GM12878 (cell line): ENCODE measurements at regions not wholly inside any gene's neighbourhood (a gene's known extent, or its start where the extent isn't known, plus 50 kb on each side); places are given as distances from the start of the nearest gene placed in this dataset.

ENCODE experiments used
- ATAC-seq: fragments of 200-7000 bp; cut with Tn5 transposase; 3 replicates; pipeline ENCODE4 v1.9.1; 2020; ENCODE audit warnings: mild to moderate bottlenecking, moderate library complexity
- BruUV-seq: library from RNA; stranded (reverse); fragments of 400-500 nt; replicated peaks from 2 replicates; lab custom pipeline; 2021; lab: Mats Ljungman, UMichigan
- CTCF ChIA-PET: fragments of 300-600 bp; sonication (Branson Sonifier 250); formaldehyde crosslinking; extraction: SDS; loops from one replicate; lab custom pipeline; 2021; ENCODE audit warnings: inconsistent platforms; lab: Yijun Ruan, JAX
- POLR2A ChIA-PET: fragments of 350-600 bp; formaldehyde crosslinking; extraction: SDS; loops from one replicate; lab custom pipeline; 2021; ENCODE audit warnings: inconsistent platforms; lab: Charles Lee
- RAD21 ChIA-PET: fragments of 300-600 bp; sonication (Branson Sonifier 250); formaldehyde crosslinking; loops from one replicate; lab custom pipeline; 2023; ENCODE audit warnings: antibody characterized with exemption; ENCODE audit not compliant: unreplicated experiment; lab: Charles Lee
- SMC1A ChIA-PET: fragments of 300-600 bp; sonication (Branson Sonifier 250); formaldehyde crosslinking; loops from one replicate; lab custom pipeline; 2023; ENCODE audit not compliant: unreplicated experiment, uncharacterized antibody; lab: Charles Lee
- DNase-seq: peaks from one replicate; pipeline ENCODE4 v3.0.0-alpha.2; 2011; ENCODE audit warnings: low read depth, low spot score
- FAIRE-seq: peaks from 3 replicates; lab custom pipeline; 2011; peaks lifted over from hg19 to GRCh38; lab: Jason Lieb, UNC
- H2AFZ ChIP-seq: 2 replicates; pipeline ENCODE4 v1.6.0; 2011; ENCODE audit warnings: low read depth, low read length, control low read depth; ENCODE audit not compliant: control insufficient read depth
- H3K27ac ChIP-seq: 2 replicates; pipeline ENCODE4 v1.5.1; 2011; ENCODE audit warnings: control low read depth; ENCODE audit not compliant: control insufficient read depth, insufficient read depth
- H3K27me3 ChIP-seq, 2 experiments: replicated peaks in 1 of 2; 2 replicates each; pipeline versions ENCODE4 v1.6.0 to v1.6.1; 2011; ENCODE audit warnings: low read length in 1 of 2; ENCODE audit not compliant: control insufficient read depth in 2 of 2, insufficient read depth in 2 of 2
- H3K36me3 ChIP-seq, 2 experiments: 2 replicates each; pipeline ENCODE4 v1.5.1; 2011; ENCODE audit warnings: low read length in 1 of 2; ENCODE audit not compliant: control insufficient read depth in 2 of 2, insufficient read depth in 2 of 2
- H3K4me1 ChIP-seq: 2 replicates; pipeline ENCODE4 v1.6.1; 2011; ENCODE audit warnings: mild to moderate bottlenecking, low read length, moderate library complexity, mixed read lengths; ENCODE audit not compliant: control insufficient read depth, insufficient read depth
- H3K4me2 ChIP-seq: 2 replicates; pipeline ENCODE4 v1.6.0; 2011; ENCODE audit warnings: control low read depth; ENCODE audit not compliant: control insufficient read depth, insufficient read depth
- H3K4me3 ChIP-seq: fragments of 200-600 bp; sonication (generic); 2 replicates; pipeline ENCODE4 v1.5.1; 2016
- H3K79me2 ChIP-seq: 2 replicates; pipeline ENCODE4 v1.6.0; 2011; ENCODE audit warnings: low read length; ENCODE audit not compliant: control insufficient read depth, insufficient read depth
- H3K9ac ChIP-seq: 2 replicates; pipeline ENCODE4 v1.8.0; 2011; ENCODE audit warnings: low read length, control low read depth, mixed read lengths; ENCODE audit not compliant: control insufficient read depth, insufficient read depth
- H3K9me3 ChIP-seq: replicated peaks from 3 replicates; pipeline ENCODE4 v1.5.1; 2011; ENCODE audit warnings: mild to moderate bottlenecking, low read length; ENCODE audit not compliant: control insufficient read depth, insufficient read depth
- H4K20me1 ChIP-seq: 2 replicates; pipeline ENCODE4 v1.6.0; 2011; ENCODE audit not compliant: control insufficient read depth, insufficient read depth
- CHD2 ChIP-seq: IDR thresholded peaks from 2 replicates; pipeline ENCODE4 v1.6.1; 2011; ENCODE audit warnings: low read depth, low read length, improper control_type of control experiment, borderline replicate concordance
- EGR1 ChIP-seq, 2 experiments: IDR thresholded peaks; 1 replicate in 1 of 2; 2 replicates in 1 of 2; pipeline ENCODE4 v1.6.1; 2011 to 2012; ENCODE audit warnings: low read depth in 2 of 2, low read length in 2 of 2, borderline replicate concordance in 1 of 2, mild to moderate bottlenecking in 1 of 2, moderate library complexity in 1 of 2
- EZH2 ChIP-seq: IDR thresholded peaks from 2 replicates; pipeline ENCODE4 v1.6.1; 2012; ENCODE audit warnings: low read depth, mild to moderate bottlenecking, control low read depth, inconsistent platforms, low read length, borderline replicate concordance; ENCODE audit not compliant: control insufficient read depth
- FOXM1 ChIP-seq: IDR thresholded peaks from 2 replicates; pipeline ENCODE4 v1.6.1; 2012; ENCODE audit warnings: low read depth, mild to moderate bottlenecking, inconsistent platforms, low read length, moderate library complexity
- RAD21 ChIP-seq: IDR thresholded peaks from 2 replicates; pipeline ENCODE4 v1.6.1; 2011; ENCODE audit warnings: mild to moderate bottlenecking, low read depth, low read length, moderate library complexity; ENCODE audit not compliant: insufficient read depth
- RELB ChIP-seq: fragments of 450-650 bp; IDR thresholded peaks from 2 replicates; pipeline ENCODE4 v1.6.1; 2017; ENCODE audit warnings: low read depth, mild to moderate bottlenecking, moderate library complexity
- SPI1 ChIP-seq: IDR thresholded peaks from 2 replicates; pipeline ENCODE4 v1.6.1; 2011; ENCODE audit warnings: low read depth, mild to moderate bottlenecking, low read length, moderate library complexity, borderline replicate concordance; ENCODE audit not compliant: insufficient read depth
- SREBF1 ChIP-seq: IDR thresholded peaks from 2 replicates; pipeline ENCODE4 v1.6.1; 2012; ENCODE audit warnings: mild to moderate bottlenecking, low read length
- TARDBP ChIP-seq: IDR thresholded peaks from 2 replicates; pipeline ENCODE4 v1.6.1; 2016; ENCODE audit warnings: borderline replicate concordance
- ZNF687 ChIP-seq: fragments of 450-650 bp; IDR thresholded peaks from 2 replicates; pipeline ENCODE4 v1.6.1; 2017; ENCODE audit warnings: mild to moderate bottlenecking, moderate library complexity
- WGBS: methylation state at CpG from one replicate; pipeline ENCODE4 v1.1.6; 2016; ENCODE audit warnings: low lambda C conversion rate; ENCODE audit not compliant: insufficient replicate concordance, insufficient coverage; ENCODE audit errors: missing lambda C conversion rate; 5-methylcytosine and 5-hydroxymethylcytosine counted together
- in situ Hi-C: fragments of 300-500 bp; cut with MboI; formaldehyde crosslinking; loops from 9 replicates; pipeline ENCODE4 v1.14.3; 2018; ENCODE audit warnings: mixed read lengths
- intact Hi-C: fragments of 100-400 bp; cut with micrococcal nuclease; formaldehyde crosslinking; loops from one replicate; pipeline ENCODE4 v1.14.2; 2022; ENCODE audit not compliant: unreplicated experiment

- Histone ChIP-seq H3K27ac (no peak overlapping the region), H3K4me2 (no peak overlapping the region), H3K79me2 (no peaks in the 10 kb centered on the region), H4K20me1 (no peaks in the 10 kb centered on the region), H3K27me3 (no peaks in the 10 kb centered on the region), H3K9ac (no peak overlapping the region), H3K9me3 (no peaks in the 10 kb centered on the region; the same call in 2 of the 3 replicates), H3K4me3 (no peak overlapping the region), H3K36me3 (no peaks in the 10 kb centered on the region), H3K4me1 (no peaks in the 10 kb centered on the region), H2AFZ (no peak overlapping the region)
- DNase-seq: no peak
- 32% methylated on average over 6 of the region's 6 CpGs for WGBS
- TF ChIP-seq ZNF687 (no peak), EZH2 (no peak), FOXM1 (no peak), EGR1 (IDR thresholded peaks at IDR 0.05; ENCODE audit: borderline replicate concordance in 1 of 2, low read depth in 2 of 2, low read length in 2 of 2) (no peak), SREBF1 (no peak), SPI1 (no peak), TARDBP (no peak), RELB (no peak), CHD2 (no peak), RAD21 (no peak)
- BruUV-seq: no TSS peak
- CTCF ChIA-PET: no interaction called here
- SMC1A ChIA-PET: no interaction called here
- FAIRE-seq: no peak
- ATAC-seq: no peak
- in situ Hi-C loops (no loop called here), intact Hi-C loops (no loop called here)
- RAD21 ChIA-PET: no interaction called here
- POLR2A ChIA-PET: no interaction called here
Observed at GRCh38 chr6:9039258-9039657, 603.9 kb upstream of the SLC35B3 start.
